H1 (cell line): ENCODE measurements at regions not wholly inside any gene's neighbourhood (a gene's known extent, or its start where the extent isn't known, plus 50 kb on each side); places are given as distances from the start of the nearest gene placed in this dataset.

Experiments
- CTCF ChIA-PET: fragments of 300-600 bp; sonication (Branson Sonifier 250); formaldehyde crosslinking; loops from one replicate; lab custom pipeline; 2021; ENCODE audit not compliant: partially characterized antibody; lab: Charles Lee
- POLR2A ChIA-PET: fragments of 300-600 bp; sonication (Branson Sonifier 250); formaldehyde crosslinking; loops from one replicate; lab custom pipeline; 2021; ENCODE audit warnings: inconsistent platforms; ENCODE audit not compliant: partially characterized antibody; lab: Charles Lee
- DNase-seq, 2 experiments: peaks; one replicate each; pipeline versions ENCODE4 v3.0.0 to v3.0.0-alpha.2; 2010 to 2022; ENCODE audit warnings: low spot score in 2 of 2, low read depth in 1 of 2, mixed read lengths in 1 of 2
- FAIRE-seq: peaks from 2 replicates; lab custom pipeline; 2011; peaks lifted over from hg19 to GRCh38; lab: Jason Lieb, UNC
- H2AFZ ChIP-seq: 2 replicates; pipeline ENCODE4 v1.8.1; 2012; ENCODE audit warnings: low read length, inconsistent platforms
- H2AK5ac ChIP-seq: 2 replicates; pipeline ENCODE4 v1.6.1; 2013; ENCODE audit warnings: low read depth, low read length
- H2BK120ac ChIP-seq: replicated peaks from 2 replicates; pipeline ENCODE3; 2013; ENCODE audit warnings: low read depth, low read length, inconsistent platforms
- H2BK12ac ChIP-seq: 2 replicates; pipeline ENCODE4 v1.6.1; 2013; ENCODE audit warnings: low read depth, low read length
- H2BK15ac ChIP-seq: 2 replicates; pipeline ENCODE4 v1.6.1; 2013; ENCODE audit warnings: low read length
- H2BK20ac ChIP-seq: 2 replicates; pipeline ENCODE4 v1.6.1; 2013; ENCODE audit warnings: low read length
- H2BK5ac ChIP-seq: 2 replicates; pipeline ENCODE4 v1.6.1; 2013; ENCODE audit warnings: low read depth, low read length
- H3K14ac ChIP-seq: 2 replicates; pipeline ENCODE4 v1.6.1; 2013; ENCODE audit warnings: inconsistent platforms; ENCODE audit not compliant: insufficient read length
- H3K18ac ChIP-seq: 2 replicates; pipeline ENCODE4 v1.6.1; 2013; ENCODE audit warnings: low read length; ENCODE audit errors: extremely low read depth
- H3K23ac ChIP-seq: 2 replicates; pipeline ENCODE4 v1.6.1; 2013; ENCODE audit warnings: inconsistent platforms; ENCODE audit not compliant: insufficient read length
- H3K23me2 ChIP-seq: 2 replicates; pipeline ENCODE4 v1.6.1; 2013; ENCODE audit warnings: low read depth, low read length
- H3K27ac ChIP-seq: 2 replicates; pipeline ENCODE4 v1.6.1; 2011; ENCODE audit warnings: low read depth, low read length, inconsistent platforms
- H3K27me3 ChIP-seq, 4 experiments: replicated peaks in 1 of 4; 1 replicate in 1 of 4; 2 replicates in 3 of 4; pipeline versions ENCODE4 v1.6.1 to v1.8.1; 2011 to 2013; ENCODE audit warnings: low read length in 3 of 4, mild to moderate bottlenecking in 3 of 4, inconsistent platforms in 2 of 4, mixed read lengths in 2 of 4, moderate library complexity in 1 of 4; ENCODE audit not compliant: control insufficient read depth in 3 of 4, insufficient read depth in 3 of 4; ENCODE audit errors: extremely low read depth in 1 of 4
- H3K36me3 ChIP-seq, 4 experiments: 2 replicates each; pipeline versions ENCODE4 v1.6.1 to v1.8.1; 2011 to 2013; ENCODE audit warnings: mild to moderate bottlenecking in 4 of 4, low read length in 3 of 4, moderate library complexity in 2 of 4, control low read depth in 1 of 4, inconsistent platforms in 1 of 4; ENCODE audit not compliant: insufficient read depth in 4 of 4, control insufficient read depth in 2 of 4
- H3K4ac ChIP-seq: replicated peaks from 2 replicates; pipeline ENCODE3; 2013; ENCODE audit warnings: low read length, low read depth, mixed read lengths, inconsistent platforms; ENCODE audit not compliant: insufficient read length
- H3K4me1 ChIP-seq, 4 experiments: replicated peaks in 1 of 4; 1 replicate in 1 of 4; 2 replicates in 3 of 4; pipeline versions ENCODE4 v1.6.1 to v1.8.1; 2011 to 2013; ENCODE audit warnings: low read length in 3 of 4, inconsistent platforms in 2 of 4, mixed read lengths in 1 of 4; ENCODE audit not compliant: insufficient read depth in 4 of 4, control insufficient read depth in 3 of 4
- H3K4me2 ChIP-seq, 2 experiments: 2 replicates each; pipeline versions ENCODE4 v1.6.1 to v1.8.1; 2011 to 2013; ENCODE audit warnings: low read depth in 2 of 2, low read length in 2 of 2, control low read depth in 1 of 2, inconsistent platforms in 1 of 2, mild to moderate bottlenecking in 1 of 2; ENCODE audit not compliant: insufficient read depth in 1 of 2
- H3K4me3 ChIP-seq, 4 experiments: fragments of 200-600, 300-600 bp in 1 of 4; sonication (generic), shearing (Covaris generic), sonication (Bioruptor Twin) in 1 of 4; 2 replicates each; pipeline versions ENCODE4 v1.5.1 to v1.8.1; 2011 to 2016; ENCODE audit warnings: low read length in 4 of 4, low read depth in 3 of 4, control low read depth in 2 of 4, inconsistent platforms in 2 of 4, mild to moderate bottlenecking in 2 of 4, mixed read lengths in 1 of 4, moderate library complexity in 1 of 4; ENCODE audit not compliant: insufficient read depth in 2 of 4; ENCODE audit errors: extremely low read depth in 1 of 4
- H3K56ac ChIP-seq: replicated peaks from 2 replicates; pipeline ENCODE3; 2013; ENCODE audit warnings: low read depth, mild to moderate bottlenecking, mixed read lengths, low read length, inconsistent platforms; ENCODE audit not compliant: insufficient read length
- H3K79me1 ChIP-seq: 2 replicates; pipeline ENCODE4 v1.6.1; 2013; ENCODE audit warnings: low read depth, low read length, control low read depth
- H3K79me2 ChIP-seq, 2 experiments: 2 replicates each; pipeline versions ENCODE4 v1.6.1 to v1.8.1; 2012 to 2013; ENCODE audit warnings: low read length in 2 of 2, mild to moderate bottlenecking in 2 of 2, inconsistent platforms in 1 of 2; ENCODE audit not compliant: insufficient read depth in 2 of 2, control insufficient read depth in 1 of 2
- H3K9ac ChIP-seq, 4 experiments: replicated peaks in 1 of 4; 1 replicate in 1 of 4; 2 replicates in 3 of 4; pipeline versions ENCODE4 v1.6.1 to v1.8.1; 2011 to 2013; ENCODE audit warnings: low read depth in 3 of 4, low read length in 3 of 4, control low read depth in 2 of 4, mild to moderate bottlenecking in 2 of 4, moderate library complexity in 2 of 4, inconsistent platforms in 1 of 4; ENCODE audit errors: extremely low read depth in 1 of 4
- H3K9me3 ChIP-seq, 2 experiments: 2 replicates each; pipeline versions ENCODE4 v1.6.1 to v1.8.1; 2012 to 2013; ENCODE audit warnings: mild to moderate bottlenecking in 2 of 2, moderate library complexity in 2 of 2, control low read depth in 1 of 2, inconsistent platforms in 1 of 2, low read depth in 1 of 2, low read length in 1 of 2, mixed read lengths in 1 of 2; ENCODE audit not compliant: insufficient read depth in 2 of 2
- H4K20me1 ChIP-seq, 2 experiments: replicated peaks in 1 of 2; 2 replicates each; pipeline versions ENCODE3 to v1.8.1; 2011 to 2013; ENCODE audit warnings: inconsistent platforms in 2 of 2, low read length in 2 of 2, mild to moderate bottlenecking in 1 of 2; ENCODE audit not compliant: insufficient read depth in 2 of 2, control insufficient read depth in 1 of 2
- H4K5ac ChIP-seq: 2 replicates; pipeline ENCODE4 v1.6.1; 2013; ENCODE audit warnings: low read length, low read depth, mixed read lengths, inconsistent platforms; ENCODE audit not compliant: insufficient read length
- H4K8ac ChIP-seq: 2 replicates; pipeline ENCODE4 v1.8.0; 2013; ENCODE audit warnings: mild to moderate bottlenecking, moderate library complexity, low read length, inconsistent platforms; ENCODE audit not compliant: insufficient read depth; ENCODE audit errors: extremely low read depth
- H4K91ac ChIP-seq: replicated peaks from 2 replicates; pipeline ENCODE3; 2013; ENCODE audit warnings: low read length, mixed read lengths, inconsistent platforms; ENCODE audit not compliant: insufficient read length
- BRCA1 ChIP-seq: IDR thresholded peaks from 2 replicates; pipeline ENCODE4 v1.6.1; 2012; ENCODE audit warnings: low read depth, low read length, improper control_type of control experiment
- CBX5 ChIP-seq: fragments of 300-800, 300-1000 bp; sonication (generic); IDR thresholded peaks from 2 replicates; pipeline ENCODE4 v1.7.1; 2016; ENCODE audit warnings: antibody characterized with exemption, low read length, low read depth
- E2F6 ChIP-seq: IDR thresholded peaks from 2 replicates; pipeline ENCODE4 v1.6.1; 2012; ENCODE audit warnings: inconsistent platforms
- EGR1 ChIP-seq: IDR thresholded peaks from 2 replicates; pipeline ENCODE4 v1.6.1; 2011; ENCODE audit warnings: low read depth, low read length, borderline replicate concordance
- HDAC6 ChIP-seq: IDR thresholded peaks from one replicate; pipeline ENCODE4 v1.7.1; 2012; ENCODE audit warnings: low read depth, mild to moderate bottlenecking, inconsistent platforms, low read length, moderate library complexity
- NRF1 ChIP-seq: IDR thresholded peaks from 2 replicates; pipeline ENCODE4 v1.6.1; 2011; ENCODE audit warnings: mild to moderate bottlenecking, low read depth, low read length, improper control_type of control experiment
- POLR2A ChIP-seq, 2 experiments: IDR thresholded peaks; 1 replicate in 1 of 2; 2 replicates in 1 of 2; pipeline ENCODE4 v1.6.1; 2011; ENCODE audit warnings: low read depth in 2 of 2, low read length in 2 of 2, mild to moderate bottlenecking in 2 of 2; ENCODE audit errors: control extremely low read depth in 1 of 2
- RBBP5 ChIP-seq: IDR thresholded peaks from 2 replicates; pipeline ENCODE4 v1.7.1; 2012; ENCODE audit warnings: low read depth, mild to moderate bottlenecking, inconsistent platforms, low read length, moderate library complexity, borderline replicate concordance
- SIN3A ChIP-seq, 2 experiments: IDR thresholded peaks in 1 of 2; conservative IDR thresholded peaks in 1 of 2; 2 replicates each; pipeline ENCODE4 v1.6.1; 2011 to 2012; ENCODE audit warnings: low read length in 2 of 2, improper control_type of control experiment in 1 of 2, low read depth in 1 of 2, mild to moderate bottlenecking in 1 of 2
- SUZ12 ChIP-seq: fragments of 200-600 bp; sonication (generic); IDR thresholded peaks from 2 replicates; pipeline ENCODE4 v1.6.1; 2012; ENCODE audit warnings: mild to moderate bottlenecking, inconsistent platforms, low read length, moderate library complexity, mixed read lengths
- TAF1 ChIP-seq: IDR thresholded peaks from 2 replicates; pipeline ENCODE4 v1.6.1; 2011; ENCODE audit warnings: mild to moderate bottlenecking, low read depth, low read length
- TBP ChIP-seq: IDR thresholded peaks from 2 replicates; pipeline ENCODE4 v1.6.1; 2011; ENCODE audit warnings: low read depth, low read length, improper control_type of control experiment
- USF2 ChIP-seq: IDR thresholded peaks from 2 replicates; pipeline ENCODE4 v1.6.1; 2011; ENCODE audit warnings: low read length, improper control_type of control experiment
- ZNF274 ChIP-seq: IDR thresholded peaks from 2 replicates; pipeline ENCODE4 v1.7.0; 2012; ENCODE audit warnings: low read length, borderline replicate concordance; ENCODE audit errors: extremely low read depth
- WGBS, 2 experiments: shearing (Covaris generic) in 1 of 2; methylation state at CpG; one replicate each; pipeline versions ENCODE4 v1.1.6 to v1.1.7; 2013 to 2015; ENCODE audit warnings: low lambda C conversion rate in 2 of 2, mixed read lengths in 2 of 2, inconsistent platforms in 1 of 2, low coverage in 1 of 2, missing lambda C conversion rate in 1 of 2; ENCODE audit not compliant: insufficient replicate concordance in 2 of 2, insufficient coverage in 1 of 2, insufficient read length in 1 of 2; ENCODE audit errors: extremely low coverage in 1 of 2, missing lambda C conversion rate in 1 of 2; 5-methylcytosine and 5-hydroxymethylcytosine counted together

- Histone ChIP-seq H3K18ac (no peak overlapping the region), H2BK15ac (no peak overlapping the region), H3K36me3 (no peaks in the 10 kb centered on the region), H3K4me3 (no peak overlapping the region), H3K27me3 (no peaks in the 10 kb centered on the region), H2AFZ (no peak overlapping the region), H2BK5ac (no peak overlapping the region), H3K4me1 (no peaks in the 10 kb centered on the region; a peak in 1 of 7 replicates), H3K9ac (no peak overlapping the region), H4K91ac (no peak overlapping the region), H2BK120ac (no peak overlapping the region), H3K79me2 (no peaks in the 10 kb centered on the region), H3K4ac (no peak overlapping the region), H2AK5ac (no peak overlapping the region), H4K5ac (no peak overlapping the region), H2BK12ac (no peak overlapping the region), H3K27ac (no peak overlapping the region), H3K56ac (no peak overlapping the region), H3K23ac (no peak overlapping the region), H3K23me2 (peaks cover 15% of the 10 kb centered on the region; the same call in 1 of the 2 replicates), H3K9me3 (0 out of 4 replicates have a peak, but pooled peaks cover 0 to 3% of the 10 kb centered on the region in 2 experiments), H2BK20ac (no peak overlapping the region), H4K20me1 (no peaks in the 10 kb centered on the region), H3K4me2 (no peak overlapping the region), H3K14ac (no peak overlapping the region), H4K8ac (no peak overlapping the region), H3K79me1 (no peaks in the 10 kb centered on the region)
- FAIRE-seq, result no peak
- ChIA-PET POLR2A (no interaction called here), CTCF (interaction anchor here (1.3 kb wide), 1 partner anchor 12 kb away, joined by 4 read pairs; no protein-coding TSS in a partner anchor)
- no peak for DNase-seq
- WGBS, 2 experiments, result 94% methylated on average over 4 of the region's 4 CpGs; no CpG with 5 or more reads in 1 of the 2 experiments
- TF ChIP-seq EGR1 (no peak), TBP (no peak), TAF1 (no peak), RBBP5 (no peak), E2F6 (no peak), BRCA1 (no peak), USF2 (no peak), ZNF274 (no peak), HDAC6 (no peak), POLR2A (IDR thresholded peaks at IDR 0.05; ENCODE audit: control extremely low read depth in 1 of 2, low read depth in 2 of 2, low read length in 2 of 2) (no peak), CBX5 (no peak), SIN3A (conservative IDR thresholded peaks at IDR 0.05 in 1 of 2, IDR thresholded peaks at IDR 0.05 in 1 of 2; ENCODE audit: low read depth in 1 of 2, low read length in 2 of 2) (no peak), SUZ12 (no peak), NRF1 (no peak)
Observed at GRCh38 chr11:71363721-71364120, 84.5 kb downstream of the DHCR7 start.
